GM12891 (cell line): ENCODE measurements at regions not wholly inside any gene's neighbourhood (a gene's known extent, or its start where the extent isn't known, plus 50 kb on each side); places are given as distances from the start of the nearest gene placed in this dataset.

Experiments used
- PAX5 ChIP-seq: IDR thresholded peaks from 2 replicates; pipeline ENCODE4 v1.6.1; 2011; ENCODE audit warnings: low read length, moderate library complexity, mild to moderate bottlenecking; ENCODE audit not compliant: insufficient read depth, severe bottlenecking
- POLR2A ChIP-seq: IDR thresholded peaks from 2 replicates; pipeline ENCODE4 v1.6.1; 2011; ENCODE audit warnings: low read depth, low read length, control low read depth
- POLR2AphosphoS5 ChIP-seq: IDR thresholded peaks from 2 replicates; pipeline ENCODE4 v1.6.1; 2011; ENCODE audit warnings: low read depth, low read length, control low read depth
- POU2F2 ChIP-seq: IDR thresholded peaks from 2 replicates; pipeline ENCODE4 v1.6.1; 2011; ENCODE audit warnings: low read depth, mild to moderate bottlenecking, control low read depth, low read length, moderate library complexity
- SPI1 ChIP-seq: IDR thresholded peaks from 2 replicates; pipeline ENCODE4 v1.6.1; 2011; ENCODE audit warnings: low read depth, low read length, control low read depth
- TAF1 ChIP-seq: IDR thresholded peaks from 2 replicates; pipeline ENCODE4 v1.6.1; 2011; ENCODE audit warnings: low read depth, low read length, control low read depth

- TF ChIP-seq POLR2A = no peak
- TF ChIP-seq POLR2AphosphoS5 = no peak
- no peak for TF ChIP-seq TAF1
- no peak for TF ChIP-seq POU2F2
- no peak for TF ChIP-seq SPI1
- no peak for TF ChIP-seq PAX5
Measured at GRCh38 chr13:74320282-74320681, 186.1 kb upstream of the KLF12 start.
